ENCODE measurements at regions not wholly inside any gene's neighbourhood (a gene's known extent, or its start where the extent isn't known, plus 50 kb on each side); places are given as distances from the start of the nearest gene placed in this dataset.

DNA sequence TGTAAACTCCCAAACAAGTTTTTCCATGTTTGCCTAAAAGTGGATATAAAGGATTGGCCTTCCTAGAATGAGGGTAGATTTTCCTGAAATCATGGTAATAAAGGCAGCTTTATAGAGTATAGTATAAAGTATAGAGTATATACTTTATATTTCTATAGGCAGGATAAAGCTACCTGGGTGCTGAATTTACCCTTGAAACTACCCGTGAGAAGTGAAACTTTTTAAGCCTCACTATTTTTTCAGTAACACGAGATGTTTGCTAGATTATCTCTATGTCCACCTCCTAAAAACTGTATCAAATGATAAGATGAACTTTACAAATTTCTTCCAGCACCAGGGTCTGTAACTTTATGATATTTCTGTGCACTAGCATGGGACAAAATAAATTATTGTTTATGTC, 340.0 kb upstream of the GALNTL6 start:
- no peaks in the 10 kb centered on the region for H3K27me3 Mint-ChIP-seq
- Histone ChIP-seq H3K27ac (ENCODE audit: low read length in 2 of 2) (no peak overlapping the region), H3K4me2 (replicated peaks; ENCODE audit: low read depth, low read length, poor library complexity, severe bottlenecking) (no peak overlapping the region), H3K79me2 (ENCODE audit: control insufficient read depth, insufficient read depth, low read length) (no peaks in the 10 kb centered on the region), H3K4me3 (ENCODE audit: control extremely low read depth in 1 of 5, extremely low read depth in 1 of 5, insufficient read depth in 1 of 5, low read depth in 2 of 5, low read length in 4 of 5) (no peak overlapping the region), H3K9me3 (ENCODE audit: control extremely low read depth in 1 of 3, control insufficient read depth in 2 of 3, insufficient read depth in 1 of 3, low read length in 2 of 3) (no peaks in the 10 kb centered on the region), H3K27me3 (replicated peaks in 1 of 4; ENCODE audit: control extremely low read depth in 1 of 4, control insufficient read depth in 3 of 4, insufficient read depth in 4 of 4, low read length in 3 of 4) (no peaks in the 10 kb centered on the region), H3K36me3 (replicated peaks in 1 of 2; ENCODE audit: control extremely low read depth in 1 of 2, control insufficient read depth in 1 of 2, extremely low read depth in 1 of 2, insufficient read depth in 2 of 2, low read length in 1 of 2) (no peaks in the 10 kb centered on the region), H2AFZ (ENCODE audit: insufficient read depth, low read depth, low read length, poor library complexity, severe bottlenecking) (no peak overlapping the region), H3K4me1 (ENCODE audit: control insufficient read depth in 2 of 2, insufficient read depth in 2 of 2, low read length in 2 of 2) (no peaks in the 10 kb centered on the region), H4K20me1 (ENCODE audit: control insufficient read depth, insufficient read depth, low read length, poor library complexity, severe bottlenecking) (no peaks in the 10 kb centered on the region), H3K9ac (ENCODE audit: low read length) (no peak overlapping the region)
- ATAC-seq (ENCODE audit: low read depth) (no peak), DNase-seq (no peak)
- ChIA-PET POLR2A (no interaction called here), CTCF (no interaction called here)
- H3K4me3 Mint-ChIP-seq, result no peak overlapping the region
- TF ChIP-seq, protein P1, sequence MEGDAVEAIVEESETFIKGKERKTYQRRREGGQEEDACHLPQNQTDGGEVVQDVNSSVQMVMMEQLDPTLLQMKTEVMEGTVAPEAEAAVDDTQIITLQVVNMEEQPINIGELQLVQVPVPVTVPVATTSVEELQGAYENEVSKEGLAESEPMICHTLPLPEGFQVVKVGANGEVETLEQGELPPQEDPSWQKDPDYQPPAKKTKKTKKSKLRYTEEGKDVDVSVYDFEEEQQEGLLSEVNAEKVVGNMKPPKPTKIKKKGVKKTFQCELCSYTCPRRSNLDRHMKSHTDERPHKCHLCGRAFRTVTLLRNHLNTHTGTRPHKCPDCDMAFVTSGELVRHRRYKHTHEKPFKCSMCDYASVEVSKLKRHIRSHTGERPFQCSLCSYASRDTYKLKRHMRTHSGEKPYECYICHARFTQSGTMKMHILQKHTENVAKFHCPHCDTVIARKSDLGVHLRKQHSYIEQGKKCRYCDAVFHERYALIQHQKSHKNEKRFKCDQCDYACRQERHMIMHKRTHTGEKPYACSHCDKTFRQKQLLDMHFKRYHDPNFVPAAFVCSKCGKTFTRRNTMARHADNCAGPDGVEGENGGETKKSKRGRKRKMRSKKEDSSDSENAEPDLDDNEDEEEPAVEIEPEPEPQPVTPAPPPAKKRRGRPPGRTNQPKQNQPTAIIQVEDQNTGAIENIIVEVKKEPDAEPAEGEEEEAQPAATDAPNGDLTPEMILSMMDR (IDR thresholded peaks at IDR 0.05), result no peak
- no peak for TF ChIP-seq EZH2 (IDR thresholded peaks at IDR 0.05; ENCODE audit: borderline replicate concordance, insufficient read depth, low read depth, low read length, poor library complexity, severe bottlenecking)
- WGBS (ENCODE audit: insufficient coverage), result no CpG with 5 or more reads among the region's 2 CpGs
- intact Hi-C loops (cut with micrococcal nuclease), result no loop called here
- H3K4me1 Mint-ChIP-seq, result no peaks in the 10 kb centered on the region
- no peak overlapping the region for H3K27ac Mint-ChIP-seq
- H3K9me3 Mint-ChIP-seq (ENCODE audit: insufficient read depth), result no peaks in the 10 kb centered on the region

DNA sequence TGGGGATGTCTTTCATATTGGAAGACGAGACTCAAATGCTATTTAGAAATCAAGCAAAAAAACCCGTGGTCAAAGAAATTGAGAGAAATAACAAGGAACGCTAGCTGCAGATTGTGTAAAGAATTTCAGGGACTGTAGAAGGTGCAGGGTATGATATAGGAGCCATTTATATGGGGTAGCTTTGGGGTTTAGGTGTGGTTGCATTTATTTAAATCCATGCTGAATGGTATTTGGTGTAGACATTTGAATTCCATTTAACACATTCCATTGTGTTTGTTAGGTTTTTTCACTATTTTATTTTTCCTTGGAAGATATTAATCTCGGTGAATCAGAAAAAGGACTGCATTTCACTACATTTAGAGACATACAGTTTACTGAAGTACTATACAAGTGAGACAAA, 341.0 kb upstream of the GALNTL6 start:
- Mint-ChIP-seq H3K4me1 (no peaks in the 10 kb centered on the region), H3K9me3 (ENCODE audit: insufficient read depth) (no peaks in the 10 kb centered on the region), H3K27ac (no peak overlapping the region), H3K27me3 (no peaks in the 10 kb centered on the region), H3K4me3 (no peak overlapping the region)
- no peak for DNase-seq
- intact Hi-C loops (cut with micrococcal nuclease), result no loop called here
- Histone ChIP-seq H3K27ac (ENCODE audit: low read length in 2 of 2) (no peak overlapping the region), H3K9me3 (ENCODE audit: control extremely low read depth in 1 of 3, control insufficient read depth in 2 of 3, insufficient read depth in 1 of 3, low read length in 2 of 3) (no peaks in the 10 kb centered on the region), H3K27me3 (replicated peaks in 1 of 4; ENCODE audit: control extremely low read depth in 1 of 4, control insufficient read depth in 3 of 4, insufficient read depth in 4 of 4, low read length in 3 of 4) (no peaks in the 10 kb centered on the region), H4K20me1 (ENCODE audit: control insufficient read depth, insufficient read depth, low read length, poor library complexity, severe bottlenecking) (no peaks in the 10 kb centered on the region), H3K9ac (ENCODE audit: low read length) (no peak overlapping the region), H3K4me3 (ENCODE audit: control extremely low read depth in 1 of 5, extremely low read depth in 1 of 5, insufficient read depth in 1 of 5, low read depth in 2 of 5, low read length in 4 of 5) (no peak overlapping the region), H3K79me2 (ENCODE audit: control insufficient read depth, insufficient read depth, low read length) (no peaks in the 10 kb centered on the region), H3K36me3 (replicated peaks in 1 of 2; ENCODE audit: control extremely low read depth in 1 of 2, control insufficient read depth in 1 of 2, extremely low read depth in 1 of 2, insufficient read depth in 2 of 2, low read length in 1 of 2) (no peaks in the 10 kb centered on the region), H2AFZ (ENCODE audit: insufficient read depth, low read depth, low read length, poor library complexity, severe bottlenecking) (no peak overlapping the region), H3K4me1 (ENCODE audit: control insufficient read depth in 2 of 2, insufficient read depth in 2 of 2, low read length in 2 of 2) (no peaks in the 10 kb centered on the region), H3K4me2 (replicated peaks; ENCODE audit: low read depth, low read length, poor library complexity, severe bottlenecking) (no peak overlapping the region)
- CTCF ChIA-PET, result no interaction called here
- TF ChIP-seq, protein P1 (IDR thresholded peaks at IDR 0.05), result no peak
- TF ChIP-seq EZH2 (IDR thresholded peaks at IDR 0.05; ENCODE audit: borderline replicate concordance, insufficient read depth, low read depth, low read length, poor library complexity, severe bottlenecking), result no peak
- no peak for ATAC-seq (ENCODE audit: low read depth)
- 98% methylated on average over 3 of the region's 4 CpGs for WGBS (ENCODE audit: insufficient coverage)
- POLR2A ChIA-PET, result no interaction called here
